ENCODE measurements at regions not wholly inside any gene's neighbourhood (a gene's known extent, or its start where the extent isn't known, plus 50 kb on each side); places are given as distances from the start of the nearest gene placed in this dataset.

DNA sequence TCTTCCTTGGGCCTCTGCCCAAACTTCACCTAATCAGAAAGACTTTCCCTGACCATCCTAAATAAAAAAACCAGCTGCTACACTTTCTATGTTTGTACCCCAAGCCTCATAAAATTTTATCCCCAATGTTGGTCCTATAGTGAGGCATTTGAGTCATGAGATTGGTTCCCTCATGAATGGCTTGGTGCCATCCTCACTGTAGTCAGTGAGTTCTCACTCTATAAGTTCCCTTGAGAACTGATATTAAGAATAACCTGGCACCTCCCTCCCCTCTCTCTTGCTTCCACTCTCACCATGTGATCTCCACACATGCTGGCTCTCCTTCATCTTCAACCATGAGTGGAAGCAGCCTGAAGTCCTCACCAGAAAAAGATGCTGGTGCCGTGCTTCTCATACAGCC is 316.9 kb upstream of the PRDM1 start:
- no peak for DNase-seq (ENCODE audit: low read depth in 4 of 4, low spot score in 1 of 4)

DNA sequence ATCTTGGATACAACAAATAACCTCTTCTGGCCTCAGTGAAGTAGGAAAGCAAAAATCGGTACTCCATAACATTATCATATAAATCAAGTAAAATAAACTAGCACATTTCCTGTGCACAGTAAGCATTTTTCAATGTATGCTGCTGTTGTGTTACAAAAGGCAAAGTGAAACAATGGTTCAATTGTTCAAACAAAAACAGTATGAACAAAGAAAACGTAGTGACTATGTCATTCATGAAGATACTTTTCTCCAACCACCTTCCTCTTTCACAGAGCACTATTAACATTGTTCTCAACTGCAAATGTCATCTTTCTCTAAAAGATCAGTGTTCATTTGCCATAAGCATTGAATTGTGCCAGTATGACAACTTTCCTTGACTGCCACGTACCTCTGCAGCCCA is 318.6 kb upstream of the PRDM1 start:
- DNase-seq (ENCODE audit: low read depth in 4 of 4, low spot score in 1 of 4) = no peak

DNA sequence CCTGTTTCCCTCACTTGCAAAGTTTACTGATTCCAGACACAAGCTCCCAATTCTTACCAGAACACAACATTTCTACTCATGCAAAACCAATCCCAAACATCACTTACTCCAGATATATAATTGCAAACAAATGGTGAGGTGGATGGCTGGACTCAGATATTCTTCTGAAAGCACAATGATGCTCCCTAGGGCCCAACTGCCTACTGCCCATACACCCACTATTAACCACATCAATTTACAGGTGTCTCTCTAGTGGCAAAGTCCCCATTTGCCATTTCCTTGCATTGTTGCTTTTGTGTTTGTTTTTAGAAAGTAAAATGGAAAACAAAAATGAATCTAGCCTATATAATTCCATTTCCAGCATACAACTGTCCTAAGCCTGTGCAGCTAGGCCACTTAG is 320.9 kb upstream of the PRDM1 start:
- no peak for DNase-seq (ENCODE audit: low read depth in 4 of 4, low spot score in 1 of 4)

DNA sequence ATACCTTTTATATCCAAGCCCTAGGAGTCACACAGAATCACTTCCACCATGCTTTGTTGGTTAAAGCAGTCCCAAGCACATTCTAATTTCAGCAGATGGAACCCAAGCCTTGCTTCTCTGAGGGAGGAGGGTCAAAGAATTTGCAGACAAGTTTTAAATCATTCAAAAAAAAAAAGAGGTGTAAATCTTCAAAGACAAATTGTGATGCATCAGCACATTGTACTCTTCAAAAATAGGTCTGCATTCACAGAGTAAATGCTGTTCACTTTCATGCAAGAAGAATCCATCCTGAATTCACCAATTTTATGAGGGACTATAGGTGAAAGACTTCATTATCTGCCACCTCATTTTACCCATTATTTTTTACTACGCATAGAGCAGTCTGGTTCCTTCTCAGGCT is 321.8 kb upstream of the PRDM1 start:
- no peak for DNase-seq (ENCODE audit: low read depth in 4 of 4, low spot score in 1 of 4)

DNA sequence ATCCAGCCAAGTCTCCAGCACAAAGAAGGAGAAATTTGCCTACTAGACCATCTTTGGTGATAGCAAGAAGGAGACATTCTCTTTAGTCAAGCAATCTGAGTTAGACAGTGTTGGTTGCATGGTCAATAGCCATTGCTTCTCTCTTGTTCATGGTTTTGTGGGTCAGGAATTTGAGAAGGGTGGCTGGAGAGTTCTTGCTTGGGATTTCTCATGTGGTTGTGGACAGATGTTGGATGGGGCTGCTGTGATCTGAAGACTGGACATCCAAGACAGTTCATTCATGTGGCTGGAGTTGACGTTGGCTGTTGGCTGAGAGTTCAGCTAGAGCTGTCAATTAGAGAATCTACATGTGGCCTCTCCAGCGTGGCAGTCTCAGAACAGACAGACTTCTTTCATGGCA is 322.3 kb upstream of the PRDM1 start:
- DNase-seq (ENCODE audit: low read depth in 4 of 4, low spot score in 1 of 4) = no peak

DNA sequence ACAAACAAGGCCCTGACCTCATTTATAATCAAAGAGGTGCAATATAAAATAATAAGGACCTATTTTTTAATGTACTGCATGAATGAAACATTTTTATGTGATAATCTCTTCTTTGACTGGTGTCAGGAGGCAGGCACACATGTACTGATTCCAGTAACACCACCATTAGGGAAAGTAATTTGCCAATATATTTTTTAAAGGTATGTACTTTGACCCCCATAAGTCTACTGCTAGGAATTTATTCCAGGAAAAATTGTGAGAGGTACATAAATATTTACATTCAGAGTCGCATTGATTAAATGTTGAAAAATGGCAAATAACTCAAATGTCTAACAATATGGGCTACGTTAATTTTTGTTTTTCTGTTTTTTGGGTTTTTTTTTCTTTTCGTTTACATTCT is 325.4 kb upstream of the PRDM1 start:
- DNase-seq (ENCODE audit: low read depth in 4 of 4, low spot score in 1 of 4) = no peak

DNA sequence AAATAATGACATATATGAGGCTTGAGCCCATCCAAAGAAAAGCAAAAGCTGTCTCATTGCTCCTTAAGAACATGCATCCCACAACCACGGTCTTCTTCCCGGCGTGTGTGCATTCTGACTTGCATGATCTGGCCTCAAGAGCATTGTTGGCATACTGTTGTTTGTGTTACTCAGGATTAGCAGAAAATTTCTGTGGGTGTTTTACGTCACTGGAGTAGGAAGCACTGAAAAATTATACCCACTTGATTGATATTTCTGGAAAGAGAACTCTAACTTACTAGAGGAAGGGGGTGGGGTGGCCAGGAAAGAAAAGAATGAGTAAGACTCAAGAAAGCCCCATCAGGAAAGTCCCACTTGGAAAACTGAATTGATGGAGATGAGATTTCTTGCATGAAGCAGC is 326.2 kb upstream of the PRDM1 start:
- DNase-seq (ENCODE audit: low read depth in 4 of 4, low spot score in 1 of 4) = no peak

DNA sequence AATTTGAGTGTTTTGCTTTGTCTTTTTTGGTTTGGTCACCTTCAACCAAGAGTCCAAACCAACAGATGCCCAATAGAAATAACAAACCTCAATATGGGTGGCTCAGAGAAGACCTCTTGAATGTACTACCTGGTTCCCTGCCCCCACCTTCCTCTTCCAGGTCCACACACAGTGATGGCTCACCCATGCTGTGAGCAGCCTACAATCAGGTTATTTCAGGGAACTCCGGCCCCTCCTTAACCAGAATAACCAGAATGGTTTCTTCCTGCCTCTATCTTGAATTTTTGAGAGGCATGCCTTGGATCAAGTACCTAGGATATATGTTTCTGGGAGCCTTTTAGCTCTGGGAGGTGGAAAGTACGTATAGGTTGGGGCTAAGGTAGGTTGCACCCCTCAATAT is 327.1 kb upstream of the PRDM1 start:
- no peak for DNase-seq (ENCODE audit: low read depth in 4 of 4, low spot score in 1 of 4)

DNA sequence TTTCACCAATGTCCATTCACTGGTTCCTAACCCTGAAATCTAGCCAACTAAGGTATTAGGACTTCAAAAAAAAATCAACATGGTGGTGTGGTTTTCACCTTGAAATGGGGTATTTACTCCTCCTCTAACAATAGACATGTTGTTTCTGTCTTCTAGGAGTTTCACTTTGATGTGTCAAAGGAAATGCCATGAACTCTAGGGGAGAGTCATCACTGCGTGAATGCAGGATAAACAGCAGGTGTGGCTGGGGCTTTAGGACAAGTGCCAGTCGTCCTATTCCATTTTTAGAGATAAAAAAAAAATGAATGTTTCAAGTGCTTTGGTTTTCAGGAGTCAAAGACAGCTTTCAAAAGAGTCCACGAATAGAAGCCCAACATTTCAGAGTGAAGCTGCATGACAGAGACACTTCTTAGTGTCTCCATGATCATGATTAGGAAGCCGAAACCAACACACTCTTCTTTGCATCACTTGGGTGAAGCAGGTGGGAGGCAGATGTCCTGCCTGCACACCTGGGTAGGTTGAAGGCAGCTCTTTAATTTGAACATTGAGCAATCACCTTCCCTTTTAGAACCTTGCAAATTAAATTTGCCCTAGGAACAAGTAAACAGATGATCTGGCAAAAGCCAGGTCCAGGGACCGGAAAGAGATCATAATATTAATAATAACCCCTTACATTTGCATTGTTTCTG is 328.5 kb upstream of the PRDM1 start:
- DNase-seq (ENCODE audit: low read depth in 4 of 4, low spot score in 1 of 4) = no peak

DNA sequence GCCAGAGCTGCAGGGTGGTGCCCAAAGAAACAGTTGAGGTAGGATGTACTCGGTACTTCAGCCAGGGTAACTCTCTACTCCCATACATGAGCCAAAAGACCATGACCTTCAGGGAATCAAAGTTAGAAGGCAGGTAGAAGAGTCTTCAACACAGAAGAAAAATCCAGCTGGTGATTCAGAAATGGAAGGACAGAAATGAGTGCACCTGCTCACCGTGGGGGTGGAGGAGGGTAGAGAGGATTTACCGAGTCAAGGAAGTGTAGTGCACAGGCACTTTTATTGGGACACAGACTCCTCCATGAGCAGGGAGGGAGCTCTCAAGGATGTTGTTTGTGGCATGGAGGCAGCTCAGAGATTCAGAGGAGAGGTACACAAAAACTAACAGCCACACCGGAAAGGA is 330.3 kb upstream of the PRDM1 start:
- DNase-seq (ENCODE audit: low read depth in 4 of 4, low spot score in 1 of 4) = no peak

DNA sequence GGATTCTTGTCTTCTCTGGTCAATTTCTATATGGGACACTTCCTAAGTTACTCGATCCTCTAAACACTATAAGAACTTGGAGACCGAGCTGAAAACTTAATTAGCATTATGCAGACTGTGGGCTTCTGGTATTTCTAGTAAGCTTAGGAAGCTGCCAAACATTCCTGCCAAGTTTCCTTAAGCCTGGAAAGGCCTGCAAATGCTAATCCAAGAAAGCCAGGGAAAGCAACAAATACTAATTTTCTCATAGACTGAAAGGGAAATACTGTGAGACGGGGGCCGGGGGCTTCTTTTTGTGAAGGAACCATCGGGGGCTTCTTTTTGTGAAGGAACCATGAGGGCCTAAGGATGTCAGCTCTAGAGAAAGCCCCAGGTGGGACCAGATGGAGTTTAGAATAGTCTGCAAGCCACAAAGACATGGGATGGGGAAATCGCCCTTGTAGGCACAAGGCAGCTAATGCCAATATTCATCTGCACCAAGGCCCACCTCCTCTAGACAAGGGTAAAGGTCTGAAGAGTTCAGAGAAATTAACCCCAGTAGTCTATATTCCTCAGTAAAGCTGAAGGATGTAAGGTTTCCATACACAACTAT is 332.4 kb upstream of the PRDM1 start:
- DNase-seq (ENCODE audit: low read depth in 4 of 4, low spot score in 1 of 4) = no peak

DNA sequence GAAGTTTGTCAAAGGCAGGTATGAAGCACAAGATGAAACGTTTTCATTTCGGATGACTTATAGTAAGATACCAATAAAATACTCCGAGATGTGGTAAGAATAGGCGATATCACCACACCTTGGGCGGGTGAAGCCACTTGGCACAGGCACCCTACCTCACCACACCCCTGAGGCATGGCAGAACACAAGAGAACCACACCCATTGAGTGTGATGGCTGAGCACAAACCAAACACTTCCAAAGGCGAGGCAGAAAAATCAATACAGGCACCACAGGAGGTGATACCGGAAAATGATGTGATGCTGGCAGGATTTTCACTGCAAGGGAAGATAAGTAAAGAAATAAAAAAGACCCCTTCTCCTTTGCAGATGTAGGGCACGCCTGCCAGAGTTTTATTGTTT is 332.9 kb upstream of the PRDM1 start:
- DNase-seq (ENCODE audit: low read depth in 4 of 4, low spot score in 1 of 4) = no peak

DNA sequence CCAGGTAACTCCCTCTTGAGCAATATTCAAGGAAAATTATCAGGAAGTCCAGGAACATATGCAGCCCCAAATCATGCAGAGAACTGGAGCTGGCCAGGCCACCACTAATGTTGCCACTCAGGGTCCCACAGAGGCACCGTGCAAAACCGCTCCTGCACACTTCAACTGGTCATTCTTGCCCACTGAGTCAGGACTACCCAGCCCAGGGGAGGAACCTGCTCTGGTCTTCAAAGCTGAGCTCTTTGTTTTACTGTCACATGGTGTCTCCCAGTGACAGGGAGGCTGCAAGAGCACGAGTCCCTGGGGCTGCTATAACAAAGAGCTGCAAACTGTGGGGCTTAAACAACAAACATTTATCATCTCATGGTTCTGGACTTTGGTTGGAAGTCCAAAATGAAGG is 336.0 kb upstream of the PRDM1 start:
- no peak for DNase-seq (ENCODE audit: low read depth in 4 of 4, low spot score in 1 of 4)

DNA sequence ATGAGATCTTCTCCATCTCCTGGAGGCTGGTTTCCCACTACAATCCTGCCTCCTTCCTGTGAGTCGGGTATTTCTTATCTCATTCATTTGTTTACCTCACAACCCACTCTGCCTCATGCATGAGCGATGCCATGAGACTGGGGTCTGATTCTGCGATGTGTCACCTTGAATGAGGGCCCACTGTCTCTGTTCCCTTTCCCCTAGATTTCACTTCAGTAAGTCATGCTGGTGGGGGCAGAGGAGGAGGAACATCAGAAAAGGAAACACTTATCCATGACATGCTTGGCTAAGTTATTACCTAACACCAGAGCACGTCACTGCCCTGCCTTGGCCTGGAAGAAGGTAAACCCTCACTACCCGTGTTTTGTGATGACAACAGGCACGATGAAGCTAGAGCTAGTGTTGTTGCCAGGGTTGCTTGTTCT is 337.4 kb upstream of the PRDM1 start:
- no peak for DNase-seq (ENCODE audit: low read depth in 4 of 4, low spot score in 1 of 4)

DNA sequence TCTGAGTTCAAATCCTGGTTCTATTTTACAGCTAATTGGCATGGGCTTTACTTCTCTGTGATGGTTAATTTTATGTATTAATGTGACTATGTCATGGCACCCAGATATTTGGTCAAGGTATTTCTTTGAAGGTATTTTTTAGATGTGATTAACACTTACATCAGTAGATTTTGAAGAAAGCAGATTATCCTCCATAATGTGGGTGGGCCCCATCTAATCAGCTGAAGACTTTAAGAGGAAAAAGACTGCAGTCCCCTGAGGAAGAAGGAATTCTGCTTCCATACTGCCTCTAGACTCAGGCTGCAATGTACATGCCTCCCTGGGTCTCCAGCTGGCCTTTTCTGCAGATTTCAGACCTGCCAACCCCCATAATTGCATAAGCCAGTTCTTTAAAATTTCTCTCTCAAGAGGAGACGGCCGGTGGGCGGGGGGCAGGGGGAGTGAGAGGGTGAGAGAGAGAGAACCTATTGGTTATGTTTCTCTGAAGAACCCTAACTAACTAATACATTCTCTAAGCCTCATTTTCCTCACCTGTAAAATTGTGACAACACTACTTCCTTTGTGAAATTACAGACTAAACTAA is 338.2 kb upstream of the PRDM1 start:
- DNase-seq (ENCODE audit: low read depth in 4 of 4, low spot score in 1 of 4) = no peak

DNA sequence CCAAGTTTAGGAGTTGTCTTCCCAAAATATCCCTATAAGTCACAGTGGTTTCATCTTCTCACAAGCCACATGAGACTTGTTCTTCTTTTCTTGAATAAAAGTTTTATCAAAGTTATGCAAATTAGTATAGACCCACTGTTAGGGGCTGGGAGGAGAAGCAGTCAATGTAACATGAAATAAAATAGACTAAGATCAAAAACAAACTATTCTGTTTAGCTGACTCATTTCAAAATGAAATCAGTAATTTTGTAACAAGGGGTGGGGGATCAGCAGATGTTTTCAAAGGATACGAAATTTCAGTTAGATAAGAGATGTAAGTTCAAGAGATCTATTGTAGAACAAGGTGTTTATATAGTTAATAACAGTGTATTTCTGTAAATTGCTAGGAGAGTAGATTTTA is 339.6 kb upstream of the PRDM1 start:
- DNase-seq (ENCODE audit: low read depth in 4 of 4, low spot score in 1 of 4) = no peak

DNA sequence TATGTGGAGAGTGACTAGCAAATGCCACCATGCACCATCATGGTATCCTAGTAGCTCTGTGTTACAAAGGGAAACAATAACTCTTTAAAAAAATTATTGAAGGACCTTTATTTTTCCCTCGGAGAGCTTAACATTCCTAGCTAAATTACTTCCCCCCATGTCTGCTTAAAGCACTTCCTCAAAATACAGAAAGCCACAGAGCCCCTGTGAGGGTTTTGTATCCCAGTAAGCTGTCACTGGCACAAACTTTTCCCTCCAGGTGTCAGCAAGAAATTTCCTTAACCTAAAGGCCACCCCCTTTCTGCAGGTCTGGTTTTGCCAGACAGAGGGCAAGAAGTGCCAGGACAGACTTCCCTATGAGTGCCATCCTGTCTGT is 340.0 kb upstream of the PRDM1 start:
- DNase-seq (ENCODE audit: low read depth in 4 of 4, low spot score in 1 of 4) = no peak

DNA sequence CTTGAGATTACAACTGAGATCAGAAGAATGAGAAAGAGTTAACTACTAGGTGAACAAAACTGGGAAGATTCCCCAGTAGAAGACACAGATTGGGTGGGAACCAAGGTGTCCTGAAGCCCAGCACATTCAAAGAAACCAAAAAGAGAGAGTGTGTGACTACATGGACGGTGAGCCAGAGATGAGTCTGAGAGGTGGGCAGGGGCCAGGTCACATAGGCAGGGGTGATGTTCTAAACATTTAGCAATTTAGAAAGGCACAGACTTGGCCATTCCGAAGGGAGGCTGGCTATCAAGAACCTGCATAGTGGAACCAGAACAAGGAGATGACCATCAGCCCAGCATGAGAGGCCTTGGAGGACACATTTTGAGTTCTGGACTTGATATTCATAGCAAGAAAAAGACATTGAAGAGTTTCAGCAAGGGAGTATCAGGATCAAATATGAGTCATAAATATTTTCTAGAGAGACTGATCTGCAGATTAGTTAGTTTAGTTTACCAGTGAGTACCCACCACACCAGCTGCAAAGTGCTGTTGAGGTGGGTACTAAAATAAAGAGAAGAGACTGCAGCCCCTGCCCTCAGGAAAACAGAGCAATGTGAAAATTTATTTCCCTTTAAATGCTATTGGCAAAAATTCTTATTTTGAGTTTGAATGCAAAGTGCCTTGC is 340.5 kb upstream of the PRDM1 start:
- no peak for DNase-seq (ENCODE audit: low read depth in 4 of 4, low spot score in 1 of 4)

DNA sequence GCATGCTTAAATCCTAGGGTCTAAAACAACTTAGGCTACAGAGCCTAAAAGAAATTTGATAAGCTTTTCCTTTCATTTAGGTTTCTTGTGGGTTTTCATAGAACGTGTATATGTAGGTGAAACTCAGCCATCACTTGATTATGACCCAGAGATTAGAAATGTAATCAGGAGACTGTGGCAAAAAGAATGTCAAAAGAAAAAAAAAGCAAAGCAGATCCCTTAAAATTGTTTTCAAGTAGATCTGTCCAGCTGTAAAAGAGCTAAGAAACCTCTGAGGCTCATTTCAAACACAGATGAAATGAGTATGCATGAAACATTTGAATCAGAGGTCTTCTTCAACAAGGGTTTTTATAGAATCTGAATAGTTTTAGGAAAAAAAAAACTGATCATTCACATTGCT is 341.3 kb upstream of the PRDM1 start:
- no peak for DNase-seq (ENCODE audit: low read depth in 4 of 4, low spot score in 1 of 4)

DNA sequence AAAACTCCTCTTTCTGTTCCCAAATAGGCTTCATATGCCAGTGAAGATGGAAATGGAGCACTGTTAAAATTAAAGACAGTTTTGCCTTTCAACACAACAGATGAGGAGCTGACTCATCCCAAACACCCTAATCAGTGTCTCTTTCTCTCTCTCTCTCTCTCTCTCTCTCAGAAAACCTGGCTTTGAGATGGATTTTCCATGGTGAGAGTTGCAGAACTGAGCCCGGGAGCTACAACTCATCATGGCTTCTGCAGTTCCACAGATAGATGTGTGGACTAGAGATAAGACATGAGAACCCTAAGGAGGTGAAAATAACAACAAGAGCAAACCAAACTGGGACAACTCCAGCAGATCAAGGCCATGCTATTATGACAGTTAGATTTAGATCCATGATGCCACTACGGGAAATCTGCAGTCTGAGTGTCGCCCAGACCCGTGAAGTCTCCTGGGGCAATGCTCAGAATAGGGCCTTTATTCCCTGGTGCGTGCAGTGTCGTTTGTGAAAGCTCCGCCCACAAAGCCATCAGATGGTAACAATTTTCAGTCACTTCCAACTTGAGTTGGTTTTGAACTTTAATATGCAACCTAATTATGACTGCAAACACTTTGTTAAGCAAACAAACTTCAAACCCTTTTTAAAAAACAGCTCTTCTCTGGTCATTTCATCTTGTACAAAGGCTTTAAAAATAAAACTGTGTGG is 338.2 kb upstream of the PREP start:
- no peak for DNase-seq (ENCODE audit: low read depth in 4 of 4, low spot score in 1 of 4)

DNA sequence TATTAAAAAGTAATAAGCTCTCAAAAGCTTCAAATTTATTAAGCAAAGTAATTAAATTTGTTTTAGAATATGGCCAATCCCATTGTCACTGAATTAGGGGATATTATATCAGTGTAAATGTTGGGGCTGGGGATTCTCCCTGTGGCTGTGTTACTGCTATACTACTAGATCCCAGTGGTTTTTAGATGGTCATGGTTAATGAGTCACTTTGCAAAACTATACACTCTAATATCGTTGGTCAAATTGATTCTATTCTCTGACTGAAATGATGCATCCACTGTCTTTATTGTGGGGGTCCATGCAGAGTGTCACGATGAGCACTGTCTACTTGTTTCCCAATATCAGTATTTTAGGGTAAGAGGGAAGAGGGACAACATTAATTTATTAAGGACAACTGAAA is 336.9 kb upstream of the PREP start:
- no peak for DNase-seq (ENCODE audit: low read depth in 4 of 4, low spot score in 1 of 4)

Measured in stimulated activated CD4-positive, alpha-beta T cell treated with anti-CD3 and anti-CD28 coated beads, Interleukin-1b, Interleukin-23, amount 100 ng/mL, for 24 hours (primary cell).